GM21360 (cell line): ENCODE measurements at regions not wholly inside any gene's neighbourhood (a gene's known extent, or its start where the extent isn't known, plus 50 kb on each side); places are given as distances from the start of the nearest gene placed in this dataset.

Experiments
- ATAC-seq: cut with Tn5 transposase; IDR thresholded peaks from one replicate; pipeline ENCODE4 v1.9.1; 2021; ENCODE audit warnings: mild to moderate bottlenecking, moderate library complexity; ENCODE audit not compliant: unreplicated experiment

DNA sequence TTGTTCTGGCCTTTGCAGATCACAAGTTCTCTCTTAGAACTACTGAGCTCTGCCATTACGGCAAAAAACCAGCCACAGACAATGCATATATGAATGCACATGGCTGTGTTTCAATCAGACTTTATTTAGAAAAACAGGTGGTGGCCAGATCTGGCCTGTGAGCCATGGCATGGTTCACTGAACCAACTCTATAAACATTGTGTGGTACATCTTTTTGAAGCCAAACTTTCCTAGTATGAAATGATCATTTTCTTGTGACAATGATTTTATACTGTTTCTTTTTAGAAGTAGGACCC lies 65.9 kb upstream of the AMZ2 start:
- peak; percentile 41 for ATAC-seq

DNA sequence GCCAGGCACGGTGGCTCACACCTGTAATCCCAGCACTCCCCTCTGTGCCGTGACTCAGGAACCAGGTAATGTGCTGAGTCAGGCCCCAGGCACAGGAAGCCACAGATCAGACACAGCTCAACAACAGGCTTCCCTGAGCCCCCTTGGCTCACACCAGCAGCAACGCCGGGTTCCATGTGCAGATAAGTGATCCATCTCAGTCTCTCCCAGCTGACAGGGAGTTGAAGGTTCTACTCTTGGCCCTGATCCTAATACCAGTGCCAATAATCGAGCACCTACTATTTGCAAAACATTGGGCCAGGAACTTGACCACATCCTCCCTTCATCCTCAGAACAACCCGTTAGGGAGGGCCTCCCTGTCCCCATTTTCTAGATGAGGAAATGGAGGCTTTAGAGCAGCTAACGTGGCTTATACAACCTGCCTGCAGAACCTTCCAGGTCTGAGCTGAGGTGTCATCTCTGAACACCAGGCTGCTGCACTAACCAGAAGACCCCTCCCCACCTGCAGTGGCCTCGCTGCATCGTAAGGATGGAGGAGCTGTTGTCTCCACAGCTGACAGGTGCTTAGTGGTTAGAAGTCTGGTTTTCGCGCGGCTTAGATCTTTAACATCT lies 64.8 kb upstream of the AMZ2 start:
- ATAC-seq: no peak

DNA sequence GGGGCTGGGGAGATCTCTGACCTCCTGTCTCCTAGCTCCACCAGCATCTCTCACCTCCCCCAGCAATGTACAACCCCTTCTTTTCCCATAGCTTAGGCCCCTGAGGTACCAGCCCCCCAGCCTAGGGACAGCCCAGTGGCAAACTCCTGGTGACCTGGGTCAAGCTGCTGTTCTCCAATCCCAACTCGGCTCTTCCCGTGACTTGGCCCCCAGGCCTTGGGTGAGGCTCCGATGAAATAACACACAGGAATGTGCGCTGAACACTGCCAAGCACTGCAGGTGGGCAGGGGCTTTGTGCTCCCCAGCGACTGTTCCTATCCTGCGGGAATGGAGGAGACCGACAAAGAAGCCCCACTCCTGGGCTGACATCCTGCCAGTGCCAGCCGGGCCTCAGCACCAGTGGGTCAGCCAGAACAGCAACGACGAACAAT lies 63.7 kb upstream of the AMZ2 start:
- ATAC-seq: no peak

DNA sequence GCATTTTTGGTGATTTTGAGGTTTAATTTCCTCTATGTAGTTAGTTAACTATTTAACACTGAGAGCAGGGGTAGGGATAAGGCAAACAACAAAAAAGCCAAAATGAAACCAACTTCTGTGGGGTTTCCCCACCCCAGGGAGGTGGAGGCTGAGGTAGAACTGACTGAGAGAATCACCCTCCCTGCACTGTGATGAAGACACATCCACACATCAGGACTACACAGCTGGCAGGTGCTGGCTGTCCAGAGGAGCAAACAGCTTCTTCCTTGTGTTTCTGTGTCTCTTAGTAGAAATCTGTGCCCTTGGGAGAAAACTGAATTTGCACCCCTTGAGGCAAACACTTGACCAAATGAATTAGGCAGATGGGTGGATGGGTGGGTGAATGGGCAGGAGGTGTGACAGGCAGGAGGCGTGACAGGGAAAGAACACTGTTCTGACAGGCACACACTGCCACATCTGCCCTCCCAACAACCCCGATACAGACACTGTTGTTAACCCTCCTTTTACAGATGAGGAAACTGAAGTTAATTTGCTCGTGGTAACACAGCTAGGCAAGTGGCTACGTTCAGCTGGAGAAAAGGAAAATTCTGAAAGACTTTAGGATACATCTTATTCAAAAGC lies 62.9 kb upstream of the AMZ2 start:
- ATAC-seq: peak; percentile 57

DNA sequence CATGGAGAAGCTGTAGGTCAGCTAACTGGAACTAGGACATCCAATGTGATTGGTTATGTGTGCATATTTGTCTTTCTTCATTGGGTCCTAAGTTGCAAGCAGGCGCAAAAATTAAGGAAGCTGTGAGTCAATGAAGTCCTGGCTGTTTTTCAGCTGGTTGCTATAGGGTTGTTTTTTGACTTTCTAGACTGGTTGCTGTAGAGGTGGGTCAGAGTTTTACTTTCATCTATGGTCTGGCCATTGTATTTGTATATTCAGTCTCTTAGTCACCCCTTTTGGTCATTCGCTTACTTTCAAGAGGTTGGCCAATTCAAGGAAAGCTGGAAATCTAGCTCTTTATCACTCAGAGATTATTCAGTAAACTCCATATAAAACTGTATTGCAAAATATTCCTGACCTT lies 62.0 kb upstream of the AMZ2 start:
- ATAC-seq: no peak

DNA sequence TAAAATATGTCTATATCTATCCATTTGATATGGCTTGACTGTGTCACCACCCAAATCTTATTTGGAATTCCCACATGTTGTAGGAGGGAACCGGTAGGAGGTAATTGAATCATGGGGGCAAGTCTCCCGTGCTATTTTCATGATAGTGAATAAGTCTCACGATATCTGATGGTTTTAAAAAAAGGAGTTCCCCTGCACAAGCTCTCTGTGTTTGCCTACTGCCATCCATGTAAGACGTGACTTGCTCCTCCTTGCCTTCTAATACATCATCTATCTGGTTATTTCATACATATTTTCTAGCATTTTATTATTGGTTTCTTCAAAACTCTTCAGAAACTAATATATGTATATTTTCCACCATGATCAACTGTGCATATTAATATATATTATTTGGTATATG lies 57.3 kb upstream of the AMZ2 start:
- no peak for ATAC-seq

DNA sequence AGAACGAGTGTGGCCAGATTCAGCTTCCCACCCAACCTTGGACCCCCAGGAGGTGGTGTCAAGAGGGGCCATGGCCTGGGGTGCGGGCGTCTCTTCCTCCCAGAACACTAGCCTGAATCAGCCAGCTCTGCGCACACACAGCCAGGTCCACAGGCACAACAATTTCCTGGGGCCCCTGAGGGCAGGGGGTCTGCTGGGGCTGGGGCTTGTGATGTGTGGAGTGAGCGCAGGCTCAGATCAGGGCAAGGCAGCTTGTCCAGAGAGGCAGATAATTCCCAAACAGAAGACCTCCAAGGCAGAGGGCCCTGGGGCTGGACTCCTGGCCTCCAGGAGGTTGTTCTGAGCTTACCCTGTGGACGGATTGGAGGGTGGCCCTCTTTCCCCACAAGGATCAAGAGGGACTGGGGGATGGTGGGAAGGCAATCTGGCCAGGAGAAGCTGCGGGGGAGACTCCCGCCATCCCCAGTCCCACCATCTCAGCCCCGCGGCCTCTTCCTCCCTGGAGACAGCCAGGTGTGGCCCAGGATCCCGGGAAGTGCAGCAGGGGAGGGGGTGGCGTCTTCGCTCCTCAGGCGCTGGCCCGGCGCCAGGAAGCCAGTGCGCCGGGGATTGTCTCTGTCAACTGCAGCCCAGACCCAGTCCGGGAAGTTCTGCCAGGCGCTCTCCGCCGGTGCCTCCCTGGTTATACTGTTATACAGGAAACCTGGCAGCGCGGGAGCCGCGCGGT lies 52.0 kb upstream of the AMZ2 start:
- ATAC-seq: no peak

DNA sequence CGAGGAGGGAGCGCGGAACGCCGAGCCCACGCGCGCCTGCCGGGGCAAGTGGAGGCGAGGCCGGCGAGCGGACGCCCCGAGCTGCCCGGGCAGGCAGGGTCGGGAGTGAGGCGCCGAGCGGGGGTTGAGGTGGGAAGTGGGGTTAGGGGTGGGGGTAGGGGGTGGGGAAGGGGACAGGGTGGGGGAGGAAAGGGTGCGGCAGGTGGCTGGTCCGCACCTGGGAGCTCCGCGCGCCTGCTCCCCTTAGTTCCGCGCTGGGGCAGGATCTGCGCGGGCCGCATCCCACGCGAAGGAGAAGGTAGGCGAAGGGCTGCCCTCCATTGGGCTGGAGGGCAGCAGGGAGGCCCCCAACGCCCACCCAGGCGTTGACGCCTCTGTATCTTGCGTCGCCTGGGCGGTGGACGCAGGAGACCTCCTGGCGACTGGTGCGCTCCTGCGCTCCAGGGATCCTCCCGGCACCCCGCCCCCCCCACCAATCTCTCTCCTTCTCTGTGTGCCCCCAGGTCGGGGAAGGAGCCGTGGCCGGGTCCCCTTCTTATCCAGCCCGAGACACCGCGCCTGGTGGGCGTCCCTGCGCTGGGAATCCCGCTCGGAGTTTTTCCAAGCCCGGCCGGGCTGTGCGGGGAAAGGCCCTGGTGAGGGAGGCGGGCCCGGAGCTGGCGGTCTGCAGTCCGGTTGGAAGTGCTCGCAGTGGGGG lies 51.3 kb upstream of the AMZ2 start:
- no peak for ATAC-seq

DNA sequence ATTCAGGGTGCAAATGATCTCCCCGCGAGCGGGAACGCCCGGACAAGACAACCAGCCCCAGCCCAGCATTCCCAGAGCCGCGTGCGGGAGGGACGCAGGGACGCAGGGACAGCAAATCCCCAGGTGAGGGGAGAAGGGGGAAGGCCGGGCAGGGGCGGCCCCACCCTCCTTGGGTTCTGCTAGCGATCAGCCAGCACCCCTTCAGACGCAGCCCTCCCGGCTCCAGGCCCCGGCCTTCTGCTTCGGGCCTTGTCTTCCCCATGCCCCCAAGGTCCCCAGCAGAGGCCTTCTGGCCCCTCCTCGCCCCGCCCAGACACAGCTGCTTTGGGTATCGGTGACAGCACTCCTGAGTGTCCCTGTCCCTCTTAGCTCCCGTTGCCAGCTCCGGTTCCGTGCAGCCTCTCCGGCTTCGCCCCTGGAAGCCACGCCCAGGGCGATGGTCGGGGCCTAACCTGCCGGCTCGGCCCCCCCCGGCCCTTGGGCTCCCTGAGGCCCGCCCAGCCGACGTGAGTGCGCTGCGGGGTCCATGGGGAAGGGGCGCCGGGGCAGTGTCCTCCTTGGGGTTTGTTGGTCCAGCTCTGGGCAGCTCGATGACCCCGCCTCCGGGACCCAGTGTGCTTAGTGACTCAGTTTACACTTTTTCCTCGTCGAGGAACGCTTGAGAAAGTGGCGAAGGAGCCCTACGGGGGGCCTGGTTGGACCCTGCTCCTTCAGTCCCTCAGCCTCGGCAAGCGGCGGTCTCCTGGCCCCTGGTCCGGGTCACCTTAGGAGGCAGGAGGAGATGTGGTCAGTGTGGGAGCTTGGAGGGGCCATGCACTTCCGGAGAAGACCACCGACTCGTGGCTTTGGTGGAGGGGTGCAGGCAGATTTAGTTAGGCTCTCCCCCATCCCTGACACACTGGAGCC lies 50.5 kb upstream of the AMZ2 start:
- ATAC-seq: no peak

DNA sequence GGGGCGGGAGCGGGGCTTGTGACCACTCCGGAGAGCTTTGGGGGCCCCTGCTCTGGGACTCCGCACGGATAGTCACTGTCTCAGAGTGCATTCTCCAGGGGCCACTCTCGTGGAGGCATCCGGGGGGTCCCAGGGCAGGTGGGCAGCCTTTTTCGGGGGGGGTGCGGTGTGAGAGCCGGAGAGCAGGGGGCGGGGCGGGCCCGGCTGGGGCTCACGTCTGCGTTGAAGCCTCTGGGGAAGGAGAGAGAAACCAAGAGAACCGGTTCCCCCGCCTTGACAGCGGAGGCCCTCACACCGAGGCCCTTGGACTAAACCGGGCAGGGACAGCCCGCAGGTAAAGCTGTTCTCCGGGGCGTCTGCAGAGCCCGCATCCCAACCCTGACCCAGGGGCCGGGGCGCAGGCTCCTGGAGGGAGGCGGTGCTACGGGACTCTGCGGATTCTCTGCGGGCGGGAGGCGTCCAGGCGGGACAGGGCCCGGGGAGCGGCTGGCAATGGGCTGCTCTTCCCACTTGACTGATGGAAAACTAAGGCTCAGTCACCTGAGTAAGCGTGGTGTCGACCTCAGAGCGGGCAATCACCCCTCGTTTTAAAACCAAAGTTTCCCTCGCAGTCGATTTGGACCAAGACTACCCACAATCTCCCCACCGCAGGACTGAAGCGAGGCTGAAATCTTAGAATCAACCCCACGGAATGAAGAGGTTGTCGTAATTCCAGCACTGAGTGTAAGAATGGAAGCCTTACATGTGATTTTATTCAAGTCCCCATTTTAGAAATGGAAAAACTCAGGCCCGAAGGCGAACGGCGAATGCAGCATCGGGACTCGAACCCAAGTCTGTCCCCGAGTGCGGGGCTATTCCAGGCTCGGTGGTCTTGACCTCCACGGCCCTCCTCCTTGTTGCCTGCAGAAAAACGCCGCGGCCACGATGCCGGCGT lies 49.6 kb upstream of the AMZ2 start:
- ATAC-seq: no peak
